Testis (tissue), 2 donors: ENCODE measurements at regions not wholly inside any gene's neighbourhood (a gene's known extent, or its start where the extent isn't known, plus 50 kb on each side); places are given as distances from the start of the nearest gene placed in this dataset.
"Not testable (repeated sequence)": the region's sequence is repeated elsewhere in the genome, so short reads cannot be mapped to it uniquely, and the experiment has no call there.

Source experiments
- DNase-seq: peaks from one replicate; pipeline ENCODE4 v3.0.0-alpha.2; 2019
- H3K27ac ChIP-seq, 2 donors: fragments of 200-600 bp; sonication (generic); one replicate each; pipeline ENCODE4 v1.5.1; 2019
- H3K27me3 ChIP-seq: fragments of 200-600 bp; sonication (generic); one replicate; pipeline ENCODE4 v1.5.1; 2019
- H3K36me3 ChIP-seq: fragments of 200-600 bp; sonication (generic); one replicate; pipeline ENCODE4 v1.5.1; 2017; ENCODE audit warnings: low read depth; ENCODE audit errors: missing control alignments
- H3K4me1 ChIP-seq: fragments of 200-600 bp; sonication (generic); one replicate; pipeline ENCODE4 v1.5.1; 2019
- H3K4me3 ChIP-seq, 2 donors: fragments of 200-600 bp; sonication (generic); one replicate each; pipeline ENCODE4 v1.5.1; 2017 to 2019
- H3K9me3 ChIP-seq: fragments of 200-600 bp; sonication (generic); one replicate; pipeline ENCODE4 v1.5.1; 2017
- CTCF ChIP-seq, 3 experiments: fragments of 450-650 bp in 2 of 3; fragments of 200-600 bp in 1 of 3; sonication (generic) in 1 of 3; IDR thresholded peaks; one replicate each; pipeline ENCODE4 v1.5.1; 2016 to 2019; ENCODE audit warnings: antibody characterized with exemption in 3 of 3, mild to moderate bottlenecking in 2 of 3, moderate library complexity in 1 of 3
- POLR2A ChIP-seq: fragments of 450-650 bp; IDR thresholded peaks from one replicate; pipeline ENCODE4 v1.6.1; 2017; ENCODE audit warnings: antibody characterized with exemption, mild to moderate bottlenecking, moderate library complexity
- WGBS, 2 donors: methylation state at CpG; one replicate each; pipeline ENCODE4 v1.1.5; 2018; 5-methylcytosine and 5-hydroxymethylcytosine counted together
- intact Hi-C: fragments of 100-400 bp; cut with DNase I; formaldehyde crosslinking; loops from one replicate; pipeline ENCODE4 v1.15.1; 2023; ENCODE audit warnings: low total_unique reads

- H3K4me3 ChIP-seq: no peak overlapping the region
- H3K36me3 ChIP-seq: no peaks in the 10 kb centered on the region
- intact Hi-C loops: no loop called here
- WGBS, 2 donors: 66 to 68% methylated on average over 2 of the region's 2 CpGs
- no peaks in the 10 kb centered on the region for H3K27me3 ChIP-seq
- no peak for DNase-seq
- no peak overlapping the region for H3K27ac ChIP-seq
- H3K9me3 ChIP-seq: no peaks in the 10 kb centered on the region
- no peak for TF ChIP-seq CTCF (IDR thresholded peaks at IDR 0.05)
- no peak for TF ChIP-seq POLR2A
- H3K4me1 ChIP-seq: no peaks in the 10 kb centered on the region
Observed at GRCh38 chr12:71269281-71269598, 111.4 kb upstream of the TSPAN8 start.

- DNase-seq: no peak
- Histone ChIP-seq H3K36me3 (no peaks in the 10 kb centered on the region), H3K9me3 (no peaks in the 10 kb centered on the region), H3K4me1 (no peaks in the 10 kb centered on the region), H3K27ac (no peak overlapping the region), H3K4me3 (no peak overlapping the region), H3K27me3 (no peaks in the 10 kb centered on the region)
- no peak for TF ChIP-seq POLR2A
- TF ChIP-seq CTCF (IDR thresholded peaks at IDR 0.05): no peak
- WGBS, 2 donors: 92 to 95% methylated on average over 1 of the region's 1 CpG
- intact Hi-C loops: no loop called here
Observed at GRCh38 chr12:71268598-71269280, 110.9 kb upstream of the TSPAN8 start.

- Histone ChIP-seq H3K9me3 (no peaks in the 10 kb centered on the region), H3K27ac (no peak overlapping the region), H3K27me3 (no peaks in the 10 kb centered on the region), H3K4me3 (no peak overlapping the region), H3K36me3 (no peaks in the 10 kb centered on the region), H3K4me1 (no peaks in the 10 kb centered on the region)
- whole genome bisulfite sequencing, 2 donors: 56 to 64% methylated on average over 4 of the region's 4 CpGs
- no peak for TF ChIP-seq POLR2A
- TF ChIP-seq CTCF (IDR thresholded peaks at IDR 0.05): no peak
- no peak for DNase-seq
- intact Hi-C loops: no loop called here
Observed at GRCh38 chr12:71266606-71267005, 108.8 kb upstream of the TSPAN8 start.

GRCh38 chr12:71265731-71266130, 107.9 kb upstream of the TSPAN8 start:
- H3K36me3 ChIP-seq, intact Hi-C loops, H3K4me3 ChIP-seq, H3K27me3 ChIP-seq, DNase-seq, H3K27ac ChIP-seq, H3K9me3 ChIP-seq, H3K4me1 ChIP-seq: not testable (repeated sequence)
- WGBS, 2 donors: 86 to 100% methylated on average over 1 to 2 of the region's 3 CpGs

- H3K36me3 ChIP-seq: no peaks in the 10 kb centered on the region
- 92 to 95% methylated on average over 3 of the region's 3 CpGs for WGBS, 2 donors
- H3K4me3 ChIP-seq: no peak overlapping the region
- no peaks in the 10 kb centered on the region for H3K9me3 ChIP-seq
- H3K27ac ChIP-seq: no peak overlapping the region
- TF ChIP-seq CTCF (IDR thresholded peaks at IDR 0.05) (no peak), POLR2A (no peak)
- intact Hi-C loops: no loop called here
- no peak for DNase-seq
- no peaks in the 10 kb centered on the region for H3K4me1 ChIP-seq
- no peaks in the 10 kb centered on the region for H3K27me3 ChIP-seq
Observed at GRCh38 chr12:71262466-71262865, 104.7 kb upstream of the TSPAN8 start.
